Fibroblast of the conjunctiva (primary cell): ENCODE measurements at regions not wholly inside any gene's neighbourhood (a gene's known extent, or its start where the extent isn't known, plus 50 kb on each side); places are given as distances from the start of the nearest gene placed in this dataset.

Source experiments
- DNase-seq: peaks from one replicate; pipeline ENCODE4 v3.0.0-alpha.2; 2010; ENCODE audit warnings: low read depth

- no peak for DNase-seq
These were observed 437.2 kb upstream of the TNP1 start for GRCh38 chr2:217297096-217297495.

GRCh38 chr2:217294818-217295217 lies 435.0 kb upstream of the TNP1 start:
- DNase-seq: no peak

GRCh38 chr2:217294211-217294610 lies 434.3 kb upstream of the TNP1 start:
- no peak for DNase-seq

DNA sequence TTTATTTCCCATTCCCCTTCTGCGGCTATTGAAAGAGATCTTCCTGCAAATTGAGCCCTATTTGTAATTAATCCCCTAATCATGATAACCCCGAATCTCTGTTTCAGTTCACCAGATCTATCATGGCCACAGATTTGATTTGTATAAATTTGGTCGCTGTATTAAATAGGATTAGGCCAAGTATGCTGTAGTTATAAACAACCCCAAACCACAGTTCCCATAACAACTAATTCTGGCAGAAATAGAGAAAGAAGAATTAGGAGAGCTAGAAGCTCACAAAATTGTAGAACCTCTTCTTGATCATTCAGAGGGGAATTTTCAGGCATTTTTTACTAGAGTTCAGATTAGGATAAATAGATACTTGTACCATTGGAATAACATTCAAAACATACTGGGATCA lies 433.7 kb upstream of the TNP1 start:
- DNase-seq: no peak

GRCh38 chr2:217293046-217293445 lies 433.2 kb upstream of the TNP1 start:
- DNase-seq: no peak

DNA sequence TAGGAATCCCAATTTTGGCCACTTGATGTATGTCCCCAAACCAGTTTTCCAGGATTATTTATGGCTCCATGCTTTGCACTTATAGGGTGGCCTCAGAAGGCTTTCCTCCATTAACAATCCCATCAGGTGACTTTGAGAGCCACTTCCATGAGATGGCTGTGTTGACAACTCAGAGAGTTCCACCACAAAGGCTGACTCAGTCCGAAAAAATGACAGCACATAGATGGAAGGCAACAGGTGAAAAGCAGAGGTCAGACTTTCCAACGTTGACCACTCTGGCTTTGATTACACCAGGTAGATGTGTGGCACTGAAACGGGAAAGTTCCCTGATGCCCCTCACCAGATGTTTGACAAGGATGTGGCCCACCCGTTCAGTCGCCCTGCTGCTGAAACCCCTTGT lies 431.4 kb upstream of the TNP1 start:
- no peak for DNase-seq

GRCh38 chr2:217290467-217290866 lies 430.6 kb upstream of the TNP1 start:
- no peak for DNase-seq

GRCh38 chr2:217289907-217290280 lies 430.0 kb upstream of the TNP1 start:
- DNase-seq: no peak

- no peak for DNase-seq
These were observed 429.5 kb upstream of the TNP1 start for GRCh38 chr2:217289177-217289906.

DNA sequence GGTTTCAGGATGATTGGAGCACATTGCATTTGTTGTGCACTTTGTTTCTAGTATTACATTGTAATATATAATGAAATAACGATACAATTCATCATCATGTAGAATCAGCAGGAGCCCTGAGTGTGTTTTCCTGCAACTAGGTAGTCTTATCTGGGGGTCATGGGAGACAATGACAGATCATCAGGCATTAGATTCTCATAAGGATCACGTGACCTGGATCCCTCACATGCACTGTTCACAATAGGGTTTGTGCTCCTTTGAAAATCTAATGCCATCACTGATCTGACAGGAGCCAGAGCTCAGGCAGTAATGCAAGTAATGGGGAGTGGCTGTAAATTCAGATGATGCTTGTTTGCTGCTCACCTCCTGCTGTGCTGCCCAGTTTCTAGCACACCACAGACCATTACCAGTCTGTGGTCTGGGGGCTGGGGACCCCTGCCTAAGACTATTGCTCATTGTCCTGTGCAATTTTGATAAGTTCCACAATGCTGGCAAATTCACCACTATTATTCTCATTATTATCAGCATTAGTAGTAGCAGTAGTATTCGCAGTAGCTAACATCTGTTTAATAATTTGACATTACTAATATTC lies 428.7 kb upstream of the TNP1 start:
- no peak for DNase-seq

GRCh38 chr2:217286833-217287232 lies 427.0 kb upstream of the TNP1 start:
- DNase-seq: no peak

GRCh38 chr2:217285926-217286325 lies 426.1 kb upstream of the TNP1 start:
- no peak for DNase-seq

GRCh38 chr2:217283460-217283859 lies 423.6 kb upstream of the TNP1 start:
- peak; percentile 34 for DNase-seq

DNA sequence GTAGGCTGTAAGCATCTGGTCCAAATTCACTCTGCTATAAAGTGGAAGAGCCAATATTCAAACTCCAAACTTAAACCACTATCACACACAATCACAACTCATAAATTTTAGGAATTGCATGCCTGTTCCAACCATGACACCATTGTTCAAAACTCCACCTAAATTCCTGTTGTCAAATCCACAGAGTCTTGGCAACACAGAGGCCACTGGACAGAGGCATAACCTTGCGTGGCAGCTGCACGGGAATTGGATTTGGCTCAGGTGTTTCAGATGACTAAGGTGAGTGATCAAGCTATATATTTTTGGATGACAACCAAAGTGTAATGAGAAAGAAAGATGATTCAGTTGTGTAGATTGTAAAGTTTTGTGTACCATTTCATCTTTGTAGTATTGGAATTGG lies 422.7 kb upstream of the TNP1 start:
- no peak for DNase-seq

- no peak for DNase-seq
These were observed 419.7 kb upstream of the TNP1 start for GRCh38 chr2:217279556-217279955.

GRCh38 chr2:217279140-217279539 lies 419.3 kb upstream of the TNP1 start:
- no peak for DNase-seq

DNA sequence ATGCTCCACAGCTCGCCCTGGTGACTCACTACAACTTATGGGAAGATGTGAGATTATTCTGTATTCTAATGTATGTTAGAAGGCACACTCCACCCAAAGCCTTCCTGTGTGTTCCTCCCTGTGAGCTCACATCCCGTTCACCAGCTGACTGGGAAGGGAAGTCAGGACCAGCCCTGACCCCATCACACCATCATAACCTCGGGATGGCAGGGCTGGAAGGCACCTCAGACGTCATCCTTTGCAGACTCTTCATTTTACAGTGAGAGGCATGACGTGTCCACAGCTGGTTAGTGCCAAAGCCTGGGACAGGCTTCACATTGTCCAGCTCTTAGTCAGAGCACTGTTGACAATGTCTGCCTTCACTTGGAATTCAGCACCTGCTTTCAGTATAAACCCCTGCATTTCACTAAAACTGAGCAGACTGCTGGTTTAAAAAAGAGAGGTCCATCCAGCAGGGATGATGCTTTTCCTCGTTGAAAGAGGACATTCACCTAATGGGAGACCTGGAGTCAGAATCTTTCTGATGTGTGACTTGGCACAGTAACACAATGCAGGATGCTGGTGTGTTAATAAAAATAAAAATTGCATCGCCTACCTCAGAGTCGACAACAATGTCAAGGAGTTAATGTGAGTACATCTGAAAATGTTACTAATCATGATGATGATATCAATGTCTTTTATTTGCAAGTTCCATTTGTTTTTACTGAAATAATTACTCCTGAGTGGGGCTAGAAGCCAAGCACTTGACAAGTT lies 418.0 kb upstream of the TNP1 start:
- DNase-seq: peak; percentile 60

DNA sequence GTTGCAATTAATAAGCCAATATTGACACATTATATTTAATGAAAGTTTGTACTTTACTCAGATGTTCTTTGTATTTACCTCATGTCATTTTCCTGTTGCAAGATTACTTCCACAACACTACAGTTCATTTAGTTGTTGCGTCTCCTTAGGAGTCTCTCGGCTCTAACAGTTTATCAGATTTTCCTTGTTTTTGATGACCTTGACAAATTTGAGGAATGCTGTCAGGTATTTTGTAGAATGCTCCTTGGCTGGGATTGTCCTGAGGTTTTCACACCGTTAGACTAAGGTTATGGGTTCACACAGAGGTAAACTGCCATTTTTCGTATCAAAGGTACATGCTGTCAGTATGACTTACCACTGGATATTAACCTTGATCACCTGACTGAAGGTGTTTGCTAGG lies 416.6 kb upstream of the TNP1 start:
- DNase-seq: no peak

DNA sequence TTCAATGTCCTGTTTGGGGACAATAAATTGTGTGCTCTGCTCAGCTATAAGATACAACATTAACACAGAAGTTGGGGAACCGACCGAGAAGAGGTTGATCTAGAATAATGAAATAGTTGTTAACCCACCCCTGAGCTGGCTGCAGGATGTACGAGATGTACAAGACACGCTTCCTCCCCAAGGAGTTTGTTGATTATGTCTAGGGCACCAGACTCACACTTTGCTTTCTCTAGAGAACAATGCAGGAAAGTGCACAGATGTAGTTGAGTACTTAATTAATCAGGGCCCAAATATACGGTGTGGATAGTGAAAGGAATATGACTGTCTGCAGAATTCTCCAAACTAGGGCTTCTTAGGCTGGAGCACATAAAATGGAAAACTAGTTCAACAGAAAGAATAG lies 415.2 kb upstream of the TNP1 start:
- no peak for DNase-seq

GRCh38 chr2:217274578-217274977 lies 414.7 kb upstream of the TNP1 start:
- no peak for DNase-seq

- DNase-seq: no peak
These were observed 414.0 kb upstream of the TNP1 start for GRCh38 chr2:217273851-217274250.

- no peak for DNase-seq
These were observed 413.3 kb upstream of the TNP1 start for GRCh38 chr2:217273162-217273561.

GRCh38 chr2:217271813-217272212 lies 411.9 kb upstream of the TNP1 start:
- no peak for DNase-seq
